Natural killer cell (primary cell): ENCODE measurements at regions not wholly inside any gene's neighbourhood (a gene's known extent, or its start where the extent isn't known, plus 50 kb on each side); places are given as distances from the start of the nearest gene placed in this dataset.

Source experiments
- ATAC-seq, 3 donors: fragments of 150-1000 bp in 2 of 3; fragments of 200-7000 bp in 1 of 3; cut with Tn5 transposase; 1 replicate in 1 of 3; 2 replicates in 2 of 3; pipeline ENCODE4 v1.10.0; 2021; ENCODE audit warnings: mild to moderate bottlenecking in 2 of 3, moderate library complexity in 2 of 3
- DNase-seq, 2 donors: peaks; one replicate each; pipeline versions ENCODE4 v3.0.0 to v3.0.0-alpha.2; 2013 to 2021; ENCODE audit warnings: mixed read lengths in 1 of 2
- H3K27ac ChIP-seq: one replicate; pipeline ENCODE4 v1.5.1; 2013; ENCODE audit warnings: mild to moderate bottlenecking, low read length
- H3K27me3 ChIP-seq: one replicate; pipeline ENCODE4 v1.6.1; 2013; ENCODE audit warnings: low read length; ENCODE audit not compliant: control insufficient read depth, insufficient read depth
- H3K36me3 ChIP-seq: one replicate; pipeline ENCODE4 v1.6.1; 2013; ENCODE audit warnings: low read length; ENCODE audit not compliant: control insufficient read depth, insufficient read depth
- H3K4me1 ChIP-seq: one replicate; pipeline ENCODE4 v1.6.1; 2013; ENCODE audit warnings: low read length; ENCODE audit not compliant: control insufficient read depth, insufficient read depth
- H3K4me3 ChIP-seq: one replicate; pipeline ENCODE4 v1.5.1; 2013; ENCODE audit warnings: low read length
- H3K9me3 ChIP-seq: one replicate; pipeline ENCODE4 v1.6.1; 2013; ENCODE audit warnings: low read length; ENCODE audit not compliant: control insufficient read depth, insufficient read depth
- H3K27ac Mint-ChIP-seq, 2 donors: one replicate each; pipeline ENCODE4 v1.8.0; 2022; ENCODE audit warnings: mild to moderate bottlenecking in 2 of 2, mixed read lengths in 2 of 2, moderate library complexity in 1 of 2
- H3K27me3 Mint-ChIP-seq, 2 donors: one replicate each; pipeline ENCODE4 v1.8.0; 2022; ENCODE audit warnings: low read depth in 2 of 2, mixed read lengths in 2 of 2
- H3K36me3 Mint-ChIP-seq: one replicate; pipeline ENCODE4 v1.8.0; 2022; ENCODE audit warnings: mixed read lengths
- H3K4me1 Mint-ChIP-seq, 2 donors: one replicate each; pipeline ENCODE4 v1.8.0; 2022; ENCODE audit warnings: mixed read lengths in 2 of 2
- H3K4me3 Mint-ChIP-seq: one replicate; pipeline ENCODE4 v1.8.0; 2022; ENCODE audit warnings: mild to moderate bottlenecking, moderate library complexity, mixed read lengths
- H3K9me3 Mint-ChIP-seq, 2 donors: one replicate each; pipeline ENCODE4 v1.8.0; 2022; ENCODE audit warnings: mixed read lengths in 2 of 2
- CTCF ChIP-seq: fragments of 200-600 bp; IDR thresholded peaks from one replicate; pipeline ENCODE4 v1.8.0; 2022; ENCODE audit warnings: antibody characterized with exemption
- WGBS: methylation state at CpG from one replicate; pipeline ENCODE4 v1.1.7; 2013; ENCODE audit warnings: missing lambda C conversion rate; ENCODE audit not compliant: insufficient coverage; 5-methylcytosine and 5-hydroxymethylcytosine counted together
- intact Hi-C: fragments of 100-400 bp; cut with micrococcal nuclease; formaldehyde crosslinking; loops from one replicate; pipeline ENCODE4 v1.14.2; 2022

GRCh38 chr5:133876266-133876665 is 92.2 kb downstream of the C5orf15 start:
- H3K27me3 Mint-ChIP-seq, result peaks cover 27 to 29% of the 10 kb centered on the region in 2 donors
- no peaks in the 10 kb centered on the region for H3K36me3 Mint-ChIP-seq
- H3K27me3 ChIP-seq, result no peaks in the 10 kb centered on the region
- no peaks in the 10 kb centered on the region for H3K4me1 ChIP-seq
- no peak overlapping the region for H3K4me3 Mint-ChIP-seq
- H3K27ac ChIP-seq, result no peak overlapping the region
- TF ChIP-seq CTCF, result no peak
- no peak overlapping the region for H3K4me3 ChIP-seq
- ATAC-seq (no peak), DNase-seq (no peak)
- H3K4me1 Mint-ChIP-seq, result no peaks in the 10 kb centered on the region
- H3K9me3 ChIP-seq, result no peaks in the 10 kb centered on the region
- WGBS, result 69% methylated on average over 2 of the region's 3 CpGs
- H3K36me3 ChIP-seq, result no peaks in the 10 kb centered on the region
- no peaks in the 10 kb centered on the region for H3K9me3 Mint-ChIP-seq
- no peak overlapping the region for H3K27ac Mint-ChIP-seq
- intact Hi-C loops, result no loop called here

DNA sequence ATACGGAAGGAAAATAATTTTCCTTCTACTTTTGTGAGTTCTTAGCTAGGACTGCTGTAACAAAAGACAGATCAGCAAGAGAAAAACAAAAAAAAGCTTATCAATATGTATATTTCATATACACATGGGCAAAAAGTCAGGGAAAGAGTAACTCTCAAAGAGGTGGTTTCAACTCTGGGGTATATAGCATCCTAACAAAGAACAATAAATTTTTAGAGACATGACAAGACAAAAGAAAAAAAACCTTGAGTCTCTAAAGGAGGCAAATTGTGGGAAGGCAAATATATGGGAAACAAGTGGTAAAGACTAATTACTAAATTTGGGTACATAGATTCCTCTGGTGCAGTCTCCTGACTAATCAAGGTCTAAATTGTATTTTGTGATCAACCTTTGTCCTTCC is 93.2 kb downstream of the C5orf15 start:
- no peak overlapping the region for H3K4me3 Mint-ChIP-seq
- Histone ChIP-seq H3K27ac (no peak overlapping the region), H3K4me1 (no peaks in the 10 kb centered on the region), H3K4me3 (no peak overlapping the region), H3K27me3 (no peaks in the 10 kb centered on the region), H3K36me3 (no peaks in the 10 kb centered on the region), H3K9me3 (no peaks in the 10 kb centered on the region)
- DNase-seq, result no peak
- WGBS, result no CpG with 5 or more reads among the region's 1 CpG
- intact Hi-C loops, result no loop called here
- ATAC-seq, result no peak
- no peaks in the 10 kb centered on the region for H3K9me3 Mint-ChIP-seq
- peaks cover 26 to 34% of the 10 kb centered on the region in 2 donors for H3K27me3 Mint-ChIP-seq
- H3K36me3 Mint-ChIP-seq, result no peaks in the 10 kb centered on the region
- H3K27ac Mint-ChIP-seq, result no peak overlapping the region
- no peaks in the 10 kb centered on the region for H3K4me1 Mint-ChIP-seq
- no peak for TF ChIP-seq CTCF

- H3K27me3 ChIP-seq, result no peaks in the 10 kb centered on the region
- DNase-seq (no peak), ATAC-seq (no peak)
- H3K9me3 Mint-ChIP-seq, result no peaks in the 10 kb centered on the region
- no peak overlapping the region for H3K4me3 Mint-ChIP-seq
- intact Hi-C loops, result no loop called here
- peaks cover 24 to 34% of the 10 kb centered on the region in 2 donors for H3K27me3 Mint-ChIP-seq
- H3K4me1 ChIP-seq, result no peaks in the 10 kb centered on the region
- no peaks in the 10 kb centered on the region for H3K36me3 Mint-ChIP-seq
- TF ChIP-seq CTCF, result no peak
- H3K4me1 Mint-ChIP-seq, result peaks cover 0 to 5% of the 10 kb centered on the region in 2 donors
- no peak overlapping the region for H3K27ac Mint-ChIP-seq
- 82% methylated on average over 2 of the region's 2 CpGs for WGBS
- no peak overlapping the region for H3K27ac ChIP-seq
- H3K4me3 ChIP-seq, result no peak overlapping the region
- no peaks in the 10 kb centered on the region for H3K9me3 ChIP-seq
- H3K36me3 ChIP-seq, result no peaks in the 10 kb centered on the region
Observed at GRCh38 chr5:133873449-133873848, 95.0 kb downstream of the C5orf15 start.

DNA sequence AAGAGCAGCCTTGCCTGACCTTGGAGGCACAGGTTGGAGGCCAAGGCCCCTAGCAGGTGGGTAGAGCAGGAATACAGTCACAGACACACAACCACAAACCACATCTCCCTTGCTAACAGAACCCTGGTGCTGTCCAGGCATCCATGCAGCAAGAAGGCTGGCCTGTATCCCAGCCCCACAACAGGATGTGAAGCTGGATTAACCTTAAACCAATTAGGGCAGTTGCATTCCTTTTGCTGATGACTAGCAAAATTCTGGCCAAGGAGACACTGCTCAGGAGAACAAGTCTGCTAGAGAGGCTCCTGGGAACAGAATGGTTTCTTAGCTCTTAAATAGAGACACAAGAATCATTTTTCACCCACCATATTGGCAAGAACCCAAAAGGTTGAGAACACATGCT is 97.8 kb downstream of the C5orf15 start:
- Histone ChIP-seq H3K4me1 (no peaks in the 10 kb centered on the region), H3K9me3 (no peaks in the 10 kb centered on the region), H3K27me3 (no peaks in the 10 kb centered on the region), H3K27ac (no peak overlapping the region), H3K36me3 (no peaks in the 10 kb centered on the region), H3K4me3 (no peak overlapping the region)
- TF ChIP-seq CTCF, result no peak
- no peaks in the 10 kb centered on the region for H3K9me3 Mint-ChIP-seq
- H3K4me1 Mint-ChIP-seq, result peaks cover 0 to 5% of the 10 kb centered on the region in 2 donors
- no peak for ATAC-seq
- DNase-seq, result no peak
- no peak overlapping the region for H3K4me3 Mint-ChIP-seq
- no peak overlapping the region for H3K27ac Mint-ChIP-seq
- intact Hi-C loops, result no loop called here
- peaks cover 25 to 34% of the 10 kb centered on the region in 2 donors for H3K27me3 Mint-ChIP-seq
- no peaks in the 10 kb centered on the region for H3K36me3 Mint-ChIP-seq
